GM18519 (cell line): ENCODE measurements at regions not wholly inside any gene's neighbourhood (a gene's known extent, or its start where the extent isn't known, plus 50 kb on each side); places are given as distances from the start of the nearest gene placed in this dataset.
"Not testable (repeated sequence)": the region's sequence is repeated elsewhere in the genome, so short reads cannot be mapped to it uniquely, and the experiment has no call there.

ENCODE experiments used
- ATAC-seq: cut with Tn5 transposase; IDR thresholded peaks from one replicate; pipeline ENCODE4 v1.9.1; 2021; ENCODE audit warnings: mild to moderate bottlenecking, moderate library complexity; ENCODE audit not compliant: unreplicated experiment, low FRiP score

DNA sequence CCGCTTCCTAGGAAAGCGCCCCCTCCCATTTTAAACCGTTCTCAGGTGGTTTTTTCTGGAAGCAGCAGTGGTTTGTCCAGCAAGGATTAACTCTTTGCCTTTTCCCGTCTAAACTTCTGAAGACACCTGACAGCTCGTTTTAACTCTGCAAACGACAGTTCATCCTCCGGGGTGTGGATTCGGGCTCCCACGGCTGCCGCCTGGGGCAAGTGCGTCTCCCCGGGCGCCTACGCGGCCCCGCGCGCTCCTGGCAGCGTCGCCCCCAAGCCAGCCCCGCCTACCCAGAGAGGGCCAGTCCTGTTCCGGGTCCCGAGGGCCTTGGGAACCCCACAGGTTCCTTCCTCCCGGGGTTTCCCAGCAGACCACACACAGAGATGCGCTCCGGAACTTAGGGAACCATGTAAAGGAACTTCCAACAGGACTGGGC, 54.4 kb downstream of the PRR18 start:
- ATAC-seq: no peak

DNA sequence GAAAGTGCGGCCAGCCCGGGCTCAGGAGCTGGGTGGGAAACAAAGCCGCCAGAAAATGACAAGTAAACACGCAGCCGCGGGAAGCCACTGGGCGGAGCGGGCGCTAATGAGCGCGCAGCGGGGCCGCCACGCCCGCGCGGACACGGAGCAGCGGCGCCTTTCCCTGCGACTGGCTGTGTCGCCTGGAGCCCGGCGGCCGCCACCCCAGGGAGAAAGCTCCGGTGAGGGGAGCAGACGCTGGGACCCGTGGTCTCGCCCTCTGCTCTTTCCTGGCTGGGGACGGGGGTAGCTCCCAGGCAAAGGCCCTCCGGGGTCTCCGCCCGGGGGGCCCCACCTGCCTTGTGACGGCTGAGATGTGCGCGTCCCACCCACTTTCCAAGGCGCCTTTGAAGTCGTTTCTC, 54.9 kb downstream of the PRR18 start:
- no peak for ATAC-seq

DNA sequence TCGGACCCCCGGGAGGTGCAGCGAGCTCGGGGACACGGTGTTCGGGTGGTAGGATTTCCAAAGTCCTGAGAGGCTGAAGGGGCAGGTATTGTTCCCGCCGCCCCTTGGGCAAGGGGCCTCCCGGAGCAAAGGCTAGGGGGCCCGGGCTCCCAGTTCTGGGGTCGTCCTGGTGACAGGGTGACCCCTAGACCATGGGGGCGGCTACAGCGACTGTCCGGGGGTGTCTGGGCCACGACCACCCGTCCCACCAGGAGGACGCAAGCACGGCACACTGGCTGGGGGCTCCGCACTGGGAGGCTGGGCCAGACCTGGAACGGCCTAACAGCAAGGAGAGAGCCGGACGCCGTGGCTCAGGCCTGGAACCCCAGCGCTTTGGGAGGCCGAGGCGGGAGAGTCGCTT, 55.6 kb downstream of the PRR18 start:
- ATAC-seq: no peak

DNA sequence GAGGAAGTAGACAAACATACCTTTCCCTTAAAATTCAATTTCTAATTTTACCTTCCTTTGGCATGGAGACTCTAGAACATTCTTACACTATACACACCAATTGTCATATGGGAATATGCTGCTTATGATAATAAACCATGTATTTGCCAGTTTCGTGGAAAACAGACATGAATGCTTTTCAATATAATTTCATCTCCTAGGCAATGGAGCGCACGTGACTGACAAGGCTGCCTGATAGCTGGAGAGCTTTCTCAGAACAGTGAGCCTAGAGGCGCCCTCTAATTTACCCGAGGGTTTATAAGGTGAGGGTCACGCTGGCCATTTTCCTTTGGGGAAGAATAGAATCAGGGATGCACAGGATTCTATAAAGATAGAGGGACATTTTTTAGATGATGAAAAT, 56.5 kb downstream of the PRR18 start:
- no peak for ATAC-seq

DNA sequence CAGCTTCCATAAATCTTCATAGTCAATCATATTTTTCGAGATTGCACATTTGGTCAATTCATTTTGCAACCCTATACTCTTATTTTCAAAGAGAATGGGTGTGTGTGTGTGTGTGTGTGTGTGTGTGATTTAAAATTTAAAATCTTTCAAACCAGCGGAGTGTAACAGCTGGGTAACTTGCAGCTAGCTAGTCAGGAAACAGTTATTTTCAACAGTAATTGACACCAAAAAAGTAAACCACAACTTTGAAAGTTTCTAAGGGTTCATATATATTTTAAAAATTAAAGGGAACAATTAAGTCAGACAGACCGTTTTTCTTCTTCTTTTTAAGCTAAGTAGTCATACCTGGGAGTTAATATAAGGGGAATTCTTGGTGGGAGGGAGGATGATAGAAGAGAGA, 57.0 kb downstream of the PRR18 start:
- no peak for ATAC-seq

DNA sequence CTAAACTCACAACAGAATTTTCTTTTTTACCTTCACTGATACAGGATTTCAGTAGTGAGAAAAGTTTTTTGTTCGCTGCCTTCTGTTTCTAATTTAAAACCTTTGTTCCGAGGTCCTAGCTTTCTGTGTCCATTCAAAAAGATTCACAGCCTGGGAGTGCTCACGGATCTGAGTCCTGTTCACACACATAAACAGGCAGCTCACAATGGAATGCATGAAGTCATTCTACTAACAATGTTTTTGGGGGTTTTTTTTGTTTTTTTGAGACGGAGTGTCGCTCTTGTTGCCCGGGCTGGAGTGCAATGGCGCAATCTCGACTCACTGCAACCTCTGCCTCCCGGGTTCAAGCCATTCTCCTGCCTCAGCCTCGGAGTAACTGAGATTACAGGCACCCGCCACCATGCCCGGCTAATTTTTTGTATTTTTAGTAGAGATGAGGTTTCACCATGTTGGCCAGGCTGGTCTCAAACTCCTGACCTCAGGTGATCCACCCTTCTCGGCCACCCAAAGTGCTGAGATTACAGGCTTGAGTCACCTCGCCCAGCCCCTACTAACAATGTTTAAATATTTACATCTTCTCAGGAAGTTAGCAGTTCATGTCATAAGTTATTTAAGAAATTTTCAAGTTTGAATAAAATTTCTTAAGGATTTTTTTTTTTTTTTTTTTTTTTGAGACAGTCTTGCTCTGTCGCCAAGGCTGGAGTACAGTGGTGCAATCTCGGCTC, 59.0 kb downstream of the PRR18 start:
- not testable (repeated sequence) for ATAC-seq

DNA sequence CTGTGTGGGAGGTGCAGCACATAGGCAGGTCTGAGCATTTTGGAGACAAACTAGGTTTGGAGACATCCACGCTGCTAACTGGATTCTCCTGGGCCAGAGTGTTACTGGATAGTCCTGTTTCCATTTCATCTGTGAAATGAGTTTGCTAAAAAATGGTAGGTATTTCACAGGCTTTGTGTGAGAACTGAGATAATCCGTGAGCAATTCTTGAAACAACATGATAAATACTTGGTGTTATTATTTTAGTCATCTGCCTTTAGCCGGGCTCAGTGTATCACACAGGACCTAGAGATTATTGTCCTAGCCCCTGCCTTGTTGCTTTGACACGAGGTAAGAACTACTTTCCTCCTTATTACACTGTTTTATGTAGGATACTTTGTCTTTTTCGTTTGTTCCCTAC, 63.0 kb downstream of the PRR18 start:
- ATAC-seq: no peak

DNA sequence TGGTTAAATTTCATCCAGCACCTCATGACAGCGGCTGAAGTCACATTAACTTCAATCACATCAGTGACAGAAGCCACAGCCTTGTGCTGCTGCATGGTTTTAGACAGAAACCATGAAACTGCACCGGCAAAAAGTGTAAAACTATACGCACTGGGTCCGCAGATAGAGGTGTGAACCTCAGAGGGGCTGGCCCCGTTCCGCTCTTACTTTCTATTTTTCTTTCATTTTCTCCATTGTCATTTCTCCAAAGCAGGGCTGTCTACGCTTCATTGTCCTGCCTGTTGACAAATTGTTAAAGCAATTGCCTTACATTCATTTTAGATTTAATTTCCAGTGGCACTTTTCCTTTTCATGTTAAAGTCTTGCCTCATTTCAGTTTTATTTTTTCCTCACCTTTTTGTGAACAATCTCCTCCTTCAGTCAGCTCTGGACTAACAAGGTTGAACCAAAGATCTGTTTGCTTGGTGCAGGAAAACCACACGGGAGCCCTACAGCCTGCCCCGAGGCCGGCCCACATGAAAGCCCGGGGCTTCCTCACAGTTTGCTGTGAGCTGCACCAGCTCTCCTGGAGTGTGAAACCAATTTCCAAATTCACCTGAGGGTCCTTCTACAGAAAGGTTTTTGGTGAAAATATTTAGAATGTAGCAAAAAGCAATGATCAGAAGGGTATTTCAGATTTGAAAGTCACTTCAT, 63.7 kb downstream of the PRR18 start:
- ATAC-seq: peak; percentile 66

DNA sequence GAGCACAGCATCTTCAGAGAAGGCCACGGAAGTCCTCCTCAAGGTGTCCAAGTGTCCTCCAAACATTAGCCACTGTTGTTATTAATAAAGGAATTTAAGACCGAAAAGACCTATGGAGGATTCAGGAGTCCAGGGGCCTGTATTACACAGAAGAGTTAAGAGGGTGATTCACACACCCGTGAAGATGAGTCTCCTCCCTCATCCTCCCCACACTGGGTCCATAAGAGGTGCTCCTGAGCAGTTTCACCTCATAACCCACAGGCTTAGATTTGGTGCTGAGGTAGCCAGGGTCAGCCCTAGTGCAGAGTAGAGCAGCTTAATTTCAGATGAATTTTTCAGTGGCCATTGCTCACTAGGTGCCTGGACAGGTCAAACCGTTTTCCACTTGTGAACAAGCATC, 65.3 kb downstream of the PRR18 start:
- no peak for ATAC-seq

DNA sequence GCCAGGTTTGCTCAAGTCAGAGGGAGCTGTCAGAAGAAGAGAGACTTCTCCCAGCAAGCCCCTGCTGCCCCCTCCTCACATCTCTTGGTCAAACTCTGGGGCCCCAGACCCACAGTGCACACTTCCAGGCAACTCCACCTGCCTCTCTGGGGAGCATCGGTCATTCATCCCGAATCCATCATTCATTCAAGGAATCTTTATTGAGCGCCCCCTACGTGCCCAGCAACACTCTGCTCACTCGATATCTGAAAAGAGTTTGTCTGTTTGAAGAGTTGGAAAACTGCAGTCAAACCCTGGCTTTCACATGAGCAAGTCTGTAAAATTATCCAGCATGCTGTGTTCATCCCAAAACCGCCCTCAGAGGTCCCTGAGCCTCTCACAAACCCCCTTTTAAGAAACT, 66.2 kb downstream of the PRR18 start:
- no peak for ATAC-seq

DNA sequence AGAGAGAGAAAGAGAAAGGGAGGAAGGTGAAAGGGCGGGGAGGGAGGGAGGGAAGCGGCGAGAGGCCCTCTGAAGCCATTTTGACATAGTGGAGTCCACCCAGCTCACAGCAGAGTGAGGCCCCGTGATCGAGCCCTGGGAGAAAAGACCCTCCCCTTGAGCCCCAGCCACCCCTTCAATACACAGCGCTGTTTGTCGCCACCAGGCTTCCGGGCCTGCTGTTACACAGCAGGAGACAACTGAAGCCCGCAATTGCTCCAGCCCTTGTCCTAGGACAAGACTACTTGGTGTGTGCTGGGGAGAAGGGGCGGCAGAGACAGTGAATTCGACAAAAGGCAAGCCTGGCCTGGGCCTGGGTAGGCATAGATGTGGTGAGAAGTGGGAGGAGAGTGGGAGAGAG, 67.3 kb downstream of the PRR18 start:
- no peak for ATAC-seq

DNA sequence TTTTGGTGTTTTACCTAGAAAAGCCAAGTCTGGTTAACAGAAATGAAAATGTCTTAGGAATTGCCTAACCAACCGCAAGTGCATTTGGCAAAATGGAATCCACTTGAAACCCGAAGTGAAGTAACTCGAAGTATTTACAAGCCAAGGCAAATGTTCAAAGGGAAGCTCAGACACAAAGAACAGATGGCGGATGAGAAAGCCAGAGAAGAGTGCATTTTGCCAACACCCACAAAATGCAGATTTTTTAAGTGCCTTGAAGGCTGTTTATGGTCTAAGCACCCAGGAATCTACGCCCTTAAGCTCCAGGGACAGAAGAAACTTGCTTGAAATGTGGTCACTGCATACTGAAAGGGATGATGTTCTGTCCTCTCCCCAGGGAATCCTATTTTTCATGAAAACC, 70.0 kb upstream of the TBXT start:
- ATAC-seq: no peak

DNA sequence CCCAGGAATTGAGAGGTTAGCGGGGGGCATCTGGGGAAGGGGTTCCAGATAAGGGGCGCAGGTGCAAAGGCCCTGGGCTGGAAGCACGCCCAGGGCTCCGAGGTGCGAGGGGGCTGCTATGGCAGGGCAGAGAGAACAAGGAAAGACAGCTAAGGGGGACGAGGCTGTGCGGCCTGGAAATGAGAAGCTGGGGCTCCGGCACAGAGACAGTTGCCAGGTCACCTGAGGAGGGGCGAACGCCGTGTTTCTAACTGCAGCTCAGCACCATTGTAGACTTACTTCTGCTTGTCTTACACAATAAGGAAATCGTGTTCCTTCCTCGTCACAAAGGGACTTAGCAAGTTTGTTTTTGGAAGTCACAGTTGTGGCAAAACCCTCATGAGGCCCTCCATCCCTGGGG, 68.9 kb upstream of the TBXT start:
- ATAC-seq: no peak

DNA sequence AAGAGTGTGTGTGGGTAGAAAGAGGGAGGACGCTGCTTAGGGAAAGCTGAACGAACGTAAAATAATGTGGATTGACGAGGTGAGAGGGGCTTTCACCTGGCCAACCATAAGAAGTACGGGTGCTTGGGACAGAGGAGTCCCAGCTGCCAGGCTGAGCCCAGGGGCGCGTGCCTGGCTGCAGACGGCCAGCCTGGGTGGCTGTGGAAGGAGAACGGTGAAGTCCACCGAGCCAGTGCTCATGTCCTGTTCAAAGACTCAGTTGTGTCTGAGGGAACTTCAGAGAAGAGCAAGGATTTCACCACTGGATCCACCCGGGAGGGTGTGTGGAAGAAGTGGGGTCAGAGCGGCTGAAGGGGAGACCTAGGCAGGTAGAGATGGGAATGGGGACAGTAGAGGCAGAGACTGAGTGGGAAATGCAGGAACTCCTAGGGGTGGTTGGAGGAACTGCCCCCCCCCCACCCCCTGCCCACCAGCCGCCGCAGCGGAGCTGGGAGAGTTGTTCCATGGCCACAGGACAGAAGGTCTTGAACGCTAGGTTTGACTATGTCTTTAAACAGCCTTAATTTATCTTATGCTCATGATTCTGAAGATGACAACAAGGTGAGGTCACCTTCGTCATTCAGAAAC, 68.1 kb upstream of the TBXT start:
- no peak for ATAC-seq

DNA sequence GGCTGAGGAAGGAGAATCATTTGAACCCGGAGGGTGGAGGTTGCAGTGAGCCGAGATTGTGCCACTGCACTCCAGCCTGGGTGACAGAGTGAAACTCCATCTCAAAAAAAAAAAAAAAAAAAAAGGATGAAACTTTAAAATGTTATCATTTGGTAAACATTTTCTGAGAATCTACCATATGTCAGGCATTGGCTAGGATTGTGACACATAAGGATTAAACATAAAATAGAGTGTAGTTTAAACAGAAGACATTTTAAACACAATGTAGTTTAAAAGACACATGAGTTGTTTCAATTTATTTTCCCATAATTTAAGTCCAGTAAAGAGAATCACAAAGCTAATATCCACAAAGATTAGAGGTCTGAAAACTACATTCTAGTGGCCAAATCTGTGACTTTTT, 63.5 kb upstream of the TBXT start:
- ATAC-seq: not testable (repeated sequence)

DNA sequence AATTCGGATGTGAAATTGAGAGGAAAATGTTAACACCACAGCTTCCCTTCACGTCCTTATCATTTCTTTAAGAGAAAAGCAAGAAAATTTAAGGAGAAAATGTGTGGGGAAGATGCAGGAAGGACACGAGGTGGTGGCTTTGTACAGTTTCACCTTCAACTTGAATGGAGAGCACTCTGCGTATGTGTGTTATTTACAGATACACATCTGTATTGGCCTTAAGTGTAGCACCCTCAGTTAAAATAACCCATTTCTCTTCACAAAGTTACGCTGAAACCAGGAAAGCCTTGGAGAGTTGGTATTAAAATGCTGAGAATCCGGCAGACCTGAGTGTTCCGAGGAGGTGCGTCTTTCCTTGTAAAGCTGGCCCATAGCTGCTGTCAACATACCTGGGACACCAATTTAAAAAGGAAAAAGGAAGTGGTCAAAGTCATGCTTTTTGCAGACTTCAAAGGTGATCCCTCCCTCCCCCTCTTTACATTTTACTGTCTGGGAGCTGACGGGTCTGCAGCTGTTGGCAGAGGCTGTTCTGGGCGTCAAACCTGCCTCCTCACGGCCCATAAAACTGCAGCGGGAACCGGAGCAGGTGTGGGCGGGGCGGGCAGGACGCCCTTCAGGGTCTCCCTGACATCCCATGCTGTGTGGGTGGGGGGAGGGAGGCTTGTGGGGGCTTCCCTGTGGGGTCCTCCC, 61.3 kb upstream of the TBXT start:
- no peak for ATAC-seq

DNA sequence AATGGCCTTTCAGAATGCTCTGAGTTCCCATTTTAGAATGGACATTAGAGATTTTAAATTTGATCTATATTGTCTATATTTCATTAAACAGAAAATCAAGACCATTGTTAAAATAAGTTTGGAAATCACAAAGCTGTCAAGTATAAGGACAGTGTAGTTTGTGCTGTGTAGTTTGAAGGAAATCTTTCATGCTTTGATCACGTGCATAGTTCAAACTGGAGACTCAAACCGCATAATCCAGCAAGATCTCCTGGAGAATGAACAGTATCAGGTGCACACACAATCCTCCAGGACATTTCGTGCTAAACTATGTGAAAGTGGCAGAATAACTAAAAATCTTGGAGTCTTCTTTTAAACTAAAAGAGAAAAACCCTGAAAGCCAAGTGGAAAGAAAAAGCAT, 60.8 kb upstream of the TBXT start:
- no peak for ATAC-seq

DNA sequence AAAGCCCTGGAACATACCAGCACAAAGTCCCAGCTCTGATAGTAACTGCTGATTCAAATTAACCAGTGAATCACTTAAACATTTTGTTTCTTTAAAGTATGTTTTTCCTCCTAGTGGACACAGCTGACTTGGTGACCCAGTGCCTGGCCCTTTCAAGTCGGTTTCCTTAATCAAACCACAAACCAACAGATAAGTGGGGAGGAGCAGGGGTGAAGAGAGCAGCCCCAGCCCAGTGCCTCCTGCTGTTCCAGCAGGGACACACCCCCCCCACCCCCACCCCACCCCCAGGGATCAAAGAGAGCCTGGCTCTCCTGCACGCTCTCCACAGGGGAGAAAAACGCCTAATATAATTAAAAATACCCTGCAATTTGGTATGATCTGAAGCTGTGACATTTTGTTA, 55.4 kb upstream of the TBXT start:
- no peak for ATAC-seq

DNA sequence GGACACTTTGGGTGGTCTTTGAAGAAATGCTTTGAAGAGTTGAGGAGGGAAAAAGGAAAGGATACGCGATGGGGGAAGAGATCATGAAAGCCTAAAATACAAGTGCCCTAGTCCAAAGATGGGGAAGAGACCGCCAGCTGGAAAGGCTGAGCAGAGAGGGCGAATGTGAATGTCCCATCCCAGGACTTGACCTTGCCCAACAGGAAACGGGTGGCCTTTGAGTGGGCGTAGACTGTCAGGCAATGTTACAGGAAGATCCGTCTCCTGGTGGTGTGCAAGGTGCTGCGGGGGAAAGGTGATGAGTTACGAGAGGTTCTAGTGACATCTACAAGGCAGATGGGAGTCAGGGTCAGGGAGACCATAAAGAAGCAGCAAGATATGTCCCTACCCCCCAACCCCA, 55.0 kb upstream of the TBXT start:
- no peak for ATAC-seq

DNA sequence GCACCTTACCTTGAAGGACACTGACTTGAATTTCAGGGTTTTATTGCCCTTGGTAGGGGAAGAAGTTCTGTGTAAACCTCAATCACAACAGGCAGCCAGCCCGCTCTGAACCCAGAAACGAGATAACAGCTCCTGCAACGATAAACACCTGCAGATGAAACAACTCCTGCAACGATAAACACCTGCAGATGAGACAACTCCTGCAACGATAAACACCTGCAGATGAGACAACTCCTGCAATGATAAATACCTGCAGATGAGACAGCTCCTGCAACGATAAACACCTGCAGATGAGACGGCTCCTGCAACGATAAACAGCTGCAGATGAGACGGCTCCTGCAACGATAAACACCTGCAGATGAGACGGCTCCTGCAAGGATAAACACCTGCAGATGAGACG, 54.0 kb upstream of the TBXT start:
- ATAC-seq: no peak

DNA sequence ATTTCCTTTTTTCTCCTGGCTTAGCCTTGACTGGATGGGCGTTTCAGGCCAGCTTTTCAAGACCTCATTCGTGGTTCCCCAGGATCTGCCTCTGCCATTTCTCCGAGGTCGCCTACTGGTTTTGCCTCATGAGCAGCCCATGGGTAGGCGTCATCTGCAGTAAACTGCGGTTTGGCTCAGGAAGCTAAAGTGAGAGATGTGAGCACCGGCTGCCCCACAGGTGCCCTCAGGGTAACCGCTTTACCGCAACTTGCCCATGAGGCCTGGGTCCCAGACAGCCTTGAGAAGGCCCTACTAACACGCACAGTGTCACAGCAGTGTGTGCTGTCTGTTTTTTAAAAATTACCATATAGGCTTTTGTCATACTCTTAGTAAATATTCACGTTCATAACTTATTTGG, 53.4 kb upstream of the TBXT start:
- ATAC-seq: no peak
